CD4-positive, alpha-beta T cell treated with Interleukin-12 subunit alpha and Interleukin-12 subunit beta, for 1 hour (primary cell): ENCODE measurements at regions not wholly inside any gene's neighbourhood (a gene's known extent, or its start where the extent isn't known, plus 50 kb on each side); places are given as distances from the start of the nearest gene placed in this dataset.
"Not testable (repeated sequence)": the region's sequence is repeated elsewhere in the genome, so short reads cannot be mapped to it uniquely, and the experiment has no call there.

ENCODE experiments used
- DNase-seq: peaks from one replicate; pipeline ENCODE4 v3.0.0-alpha.2; 2020

DNA sequence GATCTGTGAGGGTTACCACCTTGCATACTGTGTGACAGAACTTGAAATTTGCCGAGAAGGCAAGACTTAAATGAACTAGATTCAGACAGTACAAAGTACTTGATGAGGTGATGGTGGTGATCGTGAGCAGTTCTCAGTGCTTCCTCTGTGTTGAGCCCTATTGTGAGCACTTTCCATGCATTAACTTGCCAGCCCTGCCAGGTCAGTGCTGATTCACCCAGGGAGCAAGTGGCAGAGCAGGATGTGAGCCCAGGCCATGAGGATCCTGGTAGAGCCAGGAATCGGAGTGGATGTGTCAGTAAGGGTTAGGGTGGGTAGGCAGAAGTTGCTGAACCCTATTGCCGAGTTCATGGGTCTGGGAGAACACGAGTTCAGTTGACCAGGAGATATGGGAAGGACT is 4545.7 kb upstream of the TPTE start:
- DNase-seq, result not testable (repeated sequence)

DNA sequence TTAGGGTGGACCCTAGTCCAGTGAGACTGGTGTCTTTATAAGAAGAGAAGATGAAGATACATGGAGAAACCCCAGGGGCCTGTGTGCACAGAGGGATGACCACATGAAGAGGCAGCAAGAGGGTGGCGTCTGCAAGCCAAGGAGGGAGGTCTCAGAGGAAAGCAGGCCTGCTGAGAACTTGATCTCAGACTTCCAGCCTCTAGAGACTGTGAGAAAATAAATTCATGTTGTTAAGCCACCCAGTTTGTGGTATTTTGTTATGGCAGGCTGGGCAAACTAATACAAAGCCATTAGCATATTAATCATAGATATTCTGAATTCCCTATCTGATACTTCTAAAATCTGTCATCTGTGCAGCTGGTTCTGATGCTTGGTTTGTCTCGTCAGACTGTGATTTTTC is 4523.8 kb upstream of the TPTE start:
- not testable (repeated sequence) for DNase-seq

DNA sequence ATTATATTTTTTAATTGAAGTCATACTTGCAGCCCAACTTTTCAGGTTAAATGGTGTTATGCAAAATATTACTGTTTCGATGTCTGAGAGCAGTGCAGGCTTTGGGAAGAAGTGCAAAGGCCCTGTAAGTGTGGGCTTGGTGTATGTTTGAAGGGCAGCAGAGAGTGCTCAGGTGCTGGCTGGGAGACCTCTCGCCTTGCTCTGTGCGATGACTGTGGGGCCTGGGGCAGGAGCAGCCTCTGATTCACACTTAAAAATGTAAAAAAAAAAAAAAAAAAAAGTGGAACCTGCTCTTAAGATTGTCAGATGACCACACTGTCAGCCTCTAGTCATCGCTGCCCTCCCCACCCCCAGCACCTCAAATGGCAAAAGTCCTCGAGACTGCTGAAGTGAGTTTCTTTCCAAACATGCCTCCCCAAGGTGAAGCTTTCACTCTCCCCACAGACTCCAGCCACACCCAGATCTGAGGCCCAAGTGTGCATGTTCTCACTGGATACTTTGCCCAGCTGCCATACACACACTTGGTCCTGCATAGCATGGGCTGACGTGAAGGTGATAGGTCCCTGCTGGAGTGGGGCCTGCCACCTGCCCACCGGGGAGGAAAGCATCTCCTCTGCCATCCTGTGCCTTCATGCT is 4505.8 kb upstream of the TPTE start:
- not testable (repeated sequence) for DNase-seq

DNA sequence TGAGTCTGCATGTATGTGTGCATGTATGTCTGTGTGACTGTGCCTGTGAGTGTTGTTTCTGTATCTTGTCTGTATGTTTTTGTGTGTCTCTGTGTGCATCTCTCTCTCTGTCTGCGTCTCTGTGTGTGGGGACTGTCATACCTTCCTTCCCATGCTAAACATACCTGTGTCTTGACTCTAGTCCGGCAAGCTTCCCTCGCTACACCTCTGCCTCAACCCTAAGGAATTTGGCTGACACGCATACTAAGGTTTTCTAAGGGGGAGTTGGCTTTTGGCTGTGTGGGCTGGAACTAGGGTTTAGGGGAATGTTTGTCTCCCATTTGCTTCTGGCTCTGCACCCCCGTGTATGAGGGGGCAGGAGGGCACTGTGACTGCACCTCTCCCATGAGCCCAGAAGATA is 4500.9 kb upstream of the TPTE start:
- not testable (repeated sequence) for DNase-seq

DNA sequence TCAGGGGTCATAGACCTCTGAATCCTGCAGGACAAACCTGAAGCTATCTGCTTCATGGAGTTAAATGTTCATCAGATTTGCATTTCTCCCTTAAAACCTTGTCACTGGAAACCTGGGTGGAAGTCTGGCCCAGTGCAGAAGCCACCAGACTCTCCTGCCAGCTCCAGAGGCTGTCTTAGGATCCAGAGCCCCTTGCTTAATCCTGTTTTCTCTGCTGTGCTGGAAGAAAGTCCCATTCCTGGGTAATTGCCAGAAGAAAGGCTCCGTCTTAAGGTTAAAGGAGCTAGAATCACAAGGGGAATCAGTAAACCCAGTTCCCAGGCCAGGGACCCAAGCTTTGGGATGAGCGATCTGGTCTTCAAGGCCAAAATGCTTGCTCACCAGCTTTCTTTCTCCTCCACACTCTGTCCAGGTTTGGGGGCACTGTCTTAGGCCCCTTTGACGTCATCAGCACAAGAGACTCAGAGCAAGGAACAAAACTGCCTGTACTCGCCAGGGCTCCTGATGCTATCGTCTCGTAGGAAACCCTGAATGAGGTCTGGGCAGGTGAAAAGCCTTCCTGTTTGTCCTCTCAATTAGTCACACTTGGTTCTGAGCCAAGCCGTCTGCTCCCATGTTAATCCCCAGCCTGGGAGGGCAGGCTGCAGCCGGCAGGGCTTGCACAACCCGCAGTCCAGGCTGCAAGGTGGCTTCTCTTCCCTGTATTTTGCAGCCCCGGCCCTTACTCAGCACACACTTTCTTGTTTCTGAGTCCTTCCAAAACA is 4500.2 kb upstream of the TPTE start:
- not testable (repeated sequence) for DNase-seq

DNA sequence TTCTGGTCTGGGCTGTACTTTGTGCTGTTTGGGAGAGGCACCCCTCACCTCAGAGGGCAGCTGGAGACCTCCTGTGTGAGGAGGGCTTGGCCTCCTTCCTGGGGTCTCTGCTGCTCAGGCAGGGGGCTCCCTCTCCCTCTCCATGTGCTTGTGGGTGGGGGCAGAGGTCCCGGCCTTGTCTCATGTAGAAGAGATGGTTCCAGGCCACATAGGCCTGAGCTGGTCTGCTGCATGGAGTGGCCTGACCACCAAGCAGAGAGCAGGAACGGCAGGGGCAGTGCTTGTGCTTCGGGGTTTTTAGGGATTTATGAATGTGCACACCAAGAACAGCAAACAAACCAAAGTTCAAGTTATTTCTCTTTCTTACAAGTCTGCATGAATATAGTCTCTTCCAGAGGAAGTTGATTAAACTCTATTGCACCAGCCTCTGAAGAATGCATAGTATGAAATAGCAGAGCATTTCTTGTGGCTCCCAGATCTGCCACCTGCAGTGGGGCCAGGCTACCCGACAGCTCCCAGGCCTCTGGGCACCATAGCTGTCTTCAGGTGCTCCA is 4499.6 kb upstream of the TPTE start:
- not testable (repeated sequence) for DNase-seq

DNA sequence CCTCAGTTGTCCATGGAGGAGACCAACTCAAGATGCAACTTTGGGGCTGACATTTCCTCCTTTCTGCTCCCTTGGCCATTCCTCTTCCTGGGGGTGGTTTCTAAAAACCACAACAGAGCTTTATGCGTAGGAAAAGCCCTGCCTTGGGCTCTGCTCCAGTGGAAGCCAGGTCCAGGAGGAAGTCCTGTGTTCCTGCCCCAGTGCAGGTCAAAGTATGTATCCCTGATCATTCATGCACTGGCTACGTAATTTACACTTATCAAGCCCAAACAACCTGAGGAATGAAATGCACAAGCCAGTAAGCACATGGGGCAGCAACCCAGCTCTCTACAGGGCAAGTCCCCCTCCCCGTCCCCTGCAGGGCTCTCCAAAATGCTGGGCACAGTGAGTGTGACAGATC is 4498.1 kb upstream of the TPTE start:
- not testable (repeated sequence) for DNase-seq

DNA sequence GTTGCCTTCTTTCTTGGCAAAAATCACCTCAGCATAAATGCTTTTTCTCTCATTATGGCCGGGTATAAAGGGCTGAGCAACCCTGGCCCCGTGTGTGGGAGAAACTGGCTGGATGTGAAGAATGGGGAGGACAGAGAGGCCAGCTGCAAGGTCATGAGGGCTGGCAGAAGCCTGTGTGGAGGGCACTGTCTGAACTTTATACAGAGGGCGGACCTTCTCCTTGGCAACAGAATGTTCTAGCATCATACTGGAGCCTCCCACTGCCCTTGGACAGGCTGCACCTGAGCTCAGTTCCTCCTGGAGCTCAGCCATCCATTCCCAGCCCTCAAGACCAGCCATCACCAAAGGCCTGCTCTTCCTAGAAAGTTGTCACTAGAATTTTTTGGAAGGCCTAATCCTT is 4496.2 kb upstream of the TPTE start:
- not testable (repeated sequence) for DNase-seq

DNA sequence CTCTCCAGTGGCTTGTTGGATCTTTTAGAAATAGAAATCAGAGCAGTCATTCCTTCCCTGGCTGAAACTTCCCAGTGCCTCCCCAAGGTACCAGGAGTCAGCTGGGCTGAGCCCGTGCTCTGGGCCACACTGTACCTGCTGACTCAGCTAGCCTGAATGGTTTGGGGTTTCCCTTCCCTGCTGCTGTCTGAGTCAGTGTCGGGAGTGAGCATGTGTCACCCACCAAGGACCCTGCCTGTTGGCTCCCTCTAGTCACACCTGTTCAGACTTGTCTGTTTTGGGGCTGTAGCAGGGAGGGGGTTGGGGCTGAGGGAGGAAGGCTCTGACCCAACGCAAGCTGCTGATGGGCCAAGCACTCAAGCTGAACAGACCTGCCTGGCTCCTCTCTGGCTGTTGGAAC is 4493.9 kb upstream of the TPTE start:
- DNase-seq, result not testable (repeated sequence)

DNA sequence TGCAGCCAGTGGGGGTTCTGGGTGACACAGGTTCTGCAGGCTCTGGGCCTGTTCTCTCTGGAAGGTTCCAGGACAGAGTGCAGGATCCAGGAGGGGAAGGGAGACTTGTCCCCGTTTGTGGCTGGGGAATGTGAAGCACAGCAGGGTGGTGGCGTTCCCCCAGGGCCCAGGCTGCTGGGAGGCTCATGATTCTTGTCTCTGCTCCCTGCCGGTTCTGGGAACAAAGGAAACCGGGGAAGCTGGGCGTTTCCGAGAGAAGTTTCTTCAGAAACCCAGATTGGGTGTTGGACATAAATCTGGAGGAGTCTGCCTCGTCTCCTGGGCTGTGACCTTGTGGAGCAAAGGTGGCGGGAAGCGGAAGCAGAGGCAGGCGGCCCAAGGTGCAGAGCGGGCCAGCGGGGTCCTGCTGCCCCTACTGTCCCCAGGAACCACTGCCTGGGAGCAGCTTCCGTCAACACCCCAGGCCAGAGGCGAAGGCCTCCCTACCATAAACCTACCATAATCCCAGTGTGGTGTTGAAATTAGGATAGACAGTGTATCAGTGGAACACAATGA is 4487.2 kb upstream of the TPTE start:
- not testable (repeated sequence) for DNase-seq

DNA sequence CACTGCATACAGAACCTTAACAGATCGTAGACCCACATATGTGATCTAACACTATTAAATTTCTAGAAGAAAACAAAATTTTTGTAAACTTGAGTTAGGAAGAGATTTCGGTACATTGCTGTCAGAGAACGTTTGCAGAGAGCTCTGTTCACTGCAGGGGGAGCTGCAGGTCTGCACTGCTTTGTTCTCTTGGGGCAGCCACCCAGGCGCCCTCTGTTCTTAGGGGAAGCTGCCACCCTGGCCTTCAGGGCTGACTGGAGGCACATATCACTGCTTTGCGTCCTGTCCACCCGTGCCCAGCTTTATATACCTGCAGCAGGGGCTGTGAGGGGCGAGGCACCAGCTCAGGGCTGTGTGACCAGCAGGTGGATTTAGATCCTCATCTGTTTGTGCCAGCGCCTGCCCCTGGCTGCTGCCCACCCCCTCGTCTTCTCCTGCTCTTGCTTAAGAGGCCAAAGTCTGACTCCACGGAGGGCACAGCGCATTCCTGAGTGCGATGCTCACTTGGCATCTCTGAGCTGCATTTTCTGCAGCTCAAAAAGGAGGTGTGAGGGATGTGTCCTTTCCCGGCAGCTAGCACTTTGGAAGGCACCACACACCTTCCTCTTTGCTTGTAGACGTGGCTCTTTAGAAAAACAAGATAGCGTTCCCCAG is 4486.4 kb upstream of the TPTE start:
- not testable (repeated sequence) for DNase-seq

DNA sequence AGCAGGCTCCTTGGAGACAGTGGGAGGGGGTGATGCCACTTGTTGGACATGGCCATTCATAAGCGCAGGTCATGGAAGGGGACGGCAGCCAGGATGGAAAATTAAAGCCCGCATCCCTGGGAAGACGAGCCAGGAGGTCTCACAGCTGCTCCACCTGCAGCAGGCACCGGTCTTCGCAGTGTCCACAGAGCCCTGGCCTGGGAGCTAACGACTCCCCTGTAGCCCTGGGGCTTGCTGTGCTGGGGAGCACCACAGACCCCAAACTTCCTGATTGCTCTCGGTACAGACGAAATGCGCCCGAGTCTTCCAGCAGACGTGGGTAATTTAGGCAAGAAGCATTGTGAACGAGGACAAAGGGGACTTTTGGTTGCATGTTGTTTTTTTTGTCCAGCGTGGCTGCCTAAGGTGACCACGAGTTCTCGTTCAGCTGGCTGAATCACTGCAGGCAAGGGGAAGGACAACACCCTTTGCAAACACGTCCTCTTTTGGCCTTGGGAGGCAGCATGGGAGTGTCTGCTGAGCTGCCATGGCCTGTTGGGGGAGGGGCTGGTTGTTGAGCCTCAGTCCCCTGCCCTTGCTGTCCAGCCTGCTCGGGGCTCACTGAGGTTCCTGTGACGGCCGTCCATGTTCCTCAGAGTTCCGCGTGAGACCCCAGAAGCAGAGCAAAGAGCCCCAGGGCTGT is 4485.8 kb upstream of the TPTE start:
- not testable (repeated sequence) for DNase-seq

DNA sequence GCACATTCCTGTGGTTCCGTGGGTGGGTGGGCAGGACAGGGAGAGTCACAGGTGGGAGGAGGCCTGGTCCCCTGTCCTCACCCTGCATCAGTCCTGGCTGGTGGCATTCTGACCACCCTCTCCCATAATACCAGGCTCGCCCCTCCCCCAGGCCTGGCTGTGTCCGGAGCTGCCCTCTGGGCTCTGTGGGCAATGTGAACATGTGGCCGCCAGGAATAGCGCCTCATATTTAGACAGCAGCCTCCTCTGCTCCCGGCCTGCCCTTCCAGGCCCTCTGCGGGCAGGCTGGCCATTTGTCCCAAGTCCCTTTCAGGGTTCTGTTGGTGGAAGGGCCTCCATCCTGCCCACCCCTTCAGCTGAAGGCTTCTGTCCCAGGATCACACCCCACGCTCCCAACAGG is 4482.2 kb upstream of the TPTE start:
- DNase-seq, result not testable (repeated sequence)

DNA sequence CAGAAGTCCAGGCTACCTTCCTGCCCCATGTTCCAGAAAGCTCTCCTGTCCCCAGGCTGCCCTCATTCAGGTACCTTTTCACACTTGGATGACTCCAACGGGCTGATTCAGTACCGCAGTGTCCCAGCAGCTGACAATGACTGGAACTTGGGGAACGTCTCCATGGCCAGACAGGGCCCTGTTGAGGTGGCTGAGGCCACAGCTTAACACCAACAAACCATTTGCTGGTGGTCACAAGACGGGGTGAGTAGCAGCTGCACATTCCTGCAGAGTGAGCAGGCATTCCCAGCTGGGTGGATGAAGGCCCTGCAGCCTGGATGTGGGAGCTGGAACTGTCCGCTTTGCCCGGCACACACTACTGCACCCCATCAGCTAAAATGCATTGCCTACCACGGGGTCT is 4481.3 kb upstream of the TPTE start:
- DNase-seq, result not testable (repeated sequence)

DNA sequence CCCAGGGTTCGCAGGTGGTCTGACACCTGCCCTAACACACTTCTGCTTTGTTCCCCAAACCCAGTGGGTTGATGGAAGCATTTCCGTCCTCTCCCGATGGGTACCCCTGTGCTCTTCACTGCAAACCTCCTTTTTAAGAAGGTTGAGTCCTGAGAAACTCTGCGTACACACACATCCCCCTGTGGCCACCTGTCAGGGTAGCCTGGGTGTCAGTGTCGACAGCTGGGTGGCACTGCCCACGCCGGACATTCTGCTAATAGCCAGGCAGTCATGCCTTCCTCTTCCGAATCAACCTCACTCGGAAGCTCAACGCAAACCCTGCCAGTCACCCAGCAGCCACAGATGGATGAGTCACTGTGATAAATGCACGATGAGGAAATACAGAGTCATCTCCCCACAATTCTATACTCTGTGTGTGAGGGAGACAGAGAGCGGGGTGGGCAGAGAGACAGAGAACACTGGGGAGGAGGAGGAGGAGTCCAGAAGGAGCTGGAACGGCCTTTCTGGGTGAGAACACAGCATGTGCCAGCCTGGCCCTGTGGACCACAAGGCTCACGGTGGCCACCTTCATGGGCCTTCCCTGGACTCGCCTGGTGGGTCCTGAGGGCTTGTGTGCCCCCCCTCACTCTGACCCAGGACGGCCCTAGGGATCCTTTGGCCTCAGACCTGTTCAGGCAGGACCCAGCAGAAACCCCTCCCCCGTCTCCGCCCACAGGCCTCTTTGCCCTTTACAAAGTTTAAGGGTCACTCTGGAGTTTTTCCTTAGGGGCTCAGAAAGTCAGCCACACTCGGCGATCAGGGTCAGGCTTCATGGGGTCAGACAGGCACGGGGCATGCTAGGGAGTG is 4477.7 kb upstream of the TPTE start:
- not testable (repeated sequence) for DNase-seq

DNA sequence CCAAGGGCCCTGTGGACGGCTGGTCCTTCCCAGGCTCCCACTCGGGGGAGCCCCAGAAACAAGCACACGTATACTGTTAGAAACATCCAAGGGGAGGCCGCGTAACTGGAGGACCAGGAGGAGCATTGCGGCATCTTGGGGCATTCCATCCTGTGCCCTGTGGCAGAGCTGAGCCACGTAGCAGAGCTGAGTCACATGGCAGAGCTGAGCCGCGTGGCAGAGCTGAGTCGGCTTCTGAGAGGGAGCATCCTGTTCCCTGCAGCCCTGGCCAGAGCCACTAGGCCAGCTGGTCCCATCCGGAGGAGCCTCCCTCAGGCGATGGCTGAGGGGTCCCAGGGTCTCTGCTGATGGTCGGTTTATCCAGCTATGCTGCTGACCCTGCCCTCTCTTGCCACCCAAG is 4476.7 kb upstream of the TPTE start:
- not testable (repeated sequence) for DNase-seq

DNA sequence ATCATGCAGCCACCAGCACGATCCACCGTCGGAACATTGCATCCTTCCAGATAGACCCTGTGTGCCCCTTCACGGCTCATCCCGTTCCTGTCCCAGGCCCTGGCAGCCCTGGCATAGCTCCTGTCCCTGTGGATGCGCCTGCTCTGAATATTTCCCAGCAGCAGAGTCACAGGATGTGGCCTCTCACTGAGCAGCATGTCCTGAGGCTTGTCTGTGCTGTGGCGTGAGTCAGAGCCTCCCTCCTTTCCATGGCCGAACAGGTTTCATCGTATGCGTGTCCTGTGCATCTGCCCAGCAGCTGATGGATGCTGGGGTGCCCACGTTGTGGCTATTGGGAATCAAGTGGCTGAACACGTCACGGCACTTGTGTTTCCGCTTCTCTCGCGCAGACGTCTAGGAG is 4471.5 kb upstream of the TPTE start:
- DNase-seq, result not testable (repeated sequence)

DNA sequence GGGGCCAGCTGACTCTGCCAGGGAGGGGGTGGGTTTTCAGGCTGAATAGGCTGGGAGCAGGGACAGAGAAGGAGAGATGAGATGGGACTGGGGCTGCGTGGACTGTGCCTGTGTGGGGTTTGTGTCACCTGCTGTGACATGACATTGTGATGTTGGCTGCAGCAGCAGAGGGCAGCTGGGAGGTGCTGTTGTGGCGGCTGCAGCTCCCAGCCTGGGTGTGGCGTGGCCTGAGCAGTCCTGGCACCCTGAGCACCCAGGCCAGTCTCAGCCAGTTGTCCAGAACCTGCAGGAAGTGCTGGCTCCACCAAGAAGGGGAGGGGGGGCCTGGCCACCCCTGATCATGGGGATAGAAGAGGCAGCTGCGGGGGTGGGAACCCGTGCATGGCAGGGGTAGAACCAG is 4469.3 kb upstream of the TPTE start:
- DNase-seq, result not testable (repeated sequence)

DNA sequence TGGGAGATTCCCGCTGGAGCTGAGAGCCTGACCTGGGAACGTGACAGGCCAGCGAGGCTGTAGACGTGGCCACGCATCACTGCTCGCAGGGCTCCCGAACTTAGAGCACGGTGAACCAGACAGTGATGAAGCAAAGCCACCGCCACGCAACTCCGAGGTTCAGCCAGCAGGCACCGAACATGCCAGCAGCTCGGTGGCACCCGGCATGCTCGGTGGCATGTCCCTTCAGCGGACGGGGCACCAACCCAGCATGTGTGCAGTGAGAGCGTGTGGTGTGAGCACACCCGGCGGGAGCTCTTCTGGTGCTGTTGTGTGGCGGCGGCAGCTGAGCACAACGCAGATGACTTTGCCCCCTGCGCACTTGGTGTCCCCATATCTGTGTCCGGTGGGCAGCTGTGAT is 4468.2 kb upstream of the TPTE start:
- DNase-seq, result not testable (repeated sequence)

DNA sequence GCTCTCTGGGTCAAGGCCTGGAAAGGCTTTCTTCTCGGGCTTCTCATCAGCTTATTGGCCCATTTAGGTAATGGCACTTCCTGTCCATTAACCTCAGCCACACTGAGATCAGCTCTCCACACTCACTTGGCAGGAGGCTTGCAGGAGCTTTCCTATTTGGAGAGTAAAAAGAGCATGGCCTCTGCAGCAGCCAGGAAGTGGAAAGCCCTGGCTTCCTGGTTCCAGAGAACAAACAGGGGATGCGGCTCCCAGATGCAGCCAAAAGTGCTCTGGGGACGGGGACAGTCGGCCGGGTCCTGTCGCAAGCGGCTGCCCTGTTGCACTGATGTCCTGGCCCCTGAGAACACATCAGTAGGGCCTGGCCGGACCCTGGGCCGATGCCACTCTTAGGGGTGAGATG is 4462.4 kb upstream of the TPTE start:
- DNase-seq, result not testable (repeated sequence)

DNA sequence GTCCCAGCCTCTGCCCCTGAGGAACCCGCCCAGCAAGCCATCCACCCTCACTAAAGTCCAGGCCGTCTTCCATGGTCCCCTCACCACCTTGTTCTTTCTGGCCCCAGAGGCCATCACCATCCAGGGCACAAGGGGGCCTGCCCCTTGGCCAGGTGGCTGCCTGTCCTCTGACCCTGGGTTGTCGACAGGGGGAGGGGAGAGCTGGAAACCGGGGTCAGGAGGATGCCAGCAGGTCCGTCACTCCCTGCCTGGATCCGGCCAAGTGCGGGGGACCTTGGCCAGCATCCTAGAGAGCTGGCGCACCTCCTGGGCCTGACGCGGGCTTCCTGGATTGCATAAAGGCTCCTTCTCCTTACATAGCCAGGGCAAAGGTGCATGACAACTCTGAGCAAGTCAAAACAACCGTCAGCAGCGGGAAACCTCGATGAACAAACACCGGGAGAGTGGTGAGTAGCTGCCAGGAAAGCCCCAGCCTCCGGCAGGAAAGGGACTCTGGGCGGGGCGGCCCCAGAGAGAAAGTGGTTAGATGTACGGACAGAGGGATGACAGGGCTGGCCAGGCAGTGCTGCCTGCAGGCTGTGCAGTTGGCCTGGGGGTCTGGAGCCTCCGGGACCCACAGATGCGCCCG is 4461.2 kb upstream of the TPTE start:
- DNase-seq, result not testable (repeated sequence)
